OCI-LY7 (cell line): ENCODE measurements at regions not wholly inside any gene's neighbourhood (a gene's known extent, or its start where the extent isn't known, plus 50 kb on each side); places are given as distances from the start of the nearest gene placed in this dataset.

Experiments
- BruUV-seq: library from RNA; stranded (reverse); fragments of 400-500 nt; replicated peaks from 2 replicates; lab custom pipeline; 2021; lab: Mats Ljungman, UMichigan
- CTCF ChIA-PET: fragments of 300-600 bp; sonication (Branson Sonifier 250); formaldehyde crosslinking; loops from one replicate; lab custom pipeline; 2022; ENCODE audit warnings: antibody characterized with exemption; ENCODE audit not compliant: unreplicated experiment; lab: Charles Lee
- POLR2A ChIA-PET: fragments of 300-600 bp; sonication (Branson Sonifier 250); formaldehyde crosslinking; loops from one replicate; lab custom pipeline; 2022; ENCODE audit warnings: antibody characterized with exemption; lab: Charles Lee
- DNase-seq: peaks from one replicate; pipeline ENCODE4 v3.0.0-alpha.2; 2015; ENCODE audit warnings: low spot score
- H2AFZ ChIP-seq: fragments of 200-600 bp; sonication (generic), shearing (Covaris generic); 2 replicates; pipeline ENCODE4 v1.6.1; 2014; ENCODE audit warnings: mild to moderate bottlenecking, antibody characterized with exemption, low read length, moderate library complexity
- H3K27ac ChIP-seq: fragments of 200-600 bp; sonication (generic); 2 replicates; pipeline ENCODE4 v1.5.1; 2014; ENCODE audit warnings: mixed run types, low read depth, mild to moderate bottlenecking, moderate library complexity, low read length, inconsistent platforms; ENCODE audit not compliant: poor library complexity, severe bottlenecking
- H3K36me3 ChIP-seq: fragments of 200-600 bp; sonication (generic); 2 replicates; pipeline ENCODE4 v1.6.1; 2014; ENCODE audit warnings: mild to moderate bottlenecking, antibody characterized with exemption, low read length, moderate library complexity, mixed read lengths; ENCODE audit not compliant: insufficient read depth
- H3K4me1 ChIP-seq: fragments of 200-600 bp; sonication (generic); 2 replicates; pipeline ENCODE4 v1.5.1; 2014; ENCODE audit warnings: mild to moderate bottlenecking, low read length; ENCODE audit not compliant: insufficient read depth, poor library complexity, severe bottlenecking
- H3K4me2 ChIP-seq: fragments of 200-600 bp; sonication (generic); 2 replicates; pipeline ENCODE4 v1.6.1; 2014; ENCODE audit warnings: mild to moderate bottlenecking, low read length
- H3K4me3 ChIP-seq: fragments of 200-600 bp; sonication (generic); 2 replicates; pipeline ENCODE4 v1.5.1; 2014; ENCODE audit warnings: mild to moderate bottlenecking, low read depth, low read length; ENCODE audit not compliant: poor library complexity, severe bottlenecking
- H3K79me2 ChIP-seq: fragments of 200-600 bp; sonication (generic); 2 replicates; pipeline ENCODE4 v1.6.1; 2016; ENCODE audit warnings: low read depth, mild to moderate bottlenecking, low read length, moderate library complexity, mixed read lengths; ENCODE audit not compliant: insufficient read depth
- H3K9me2 ChIP-seq: fragments of 200-600 bp; sonication (generic); 2 replicates; pipeline ENCODE4 v1.6.1; 2016; ENCODE audit warnings: mild to moderate bottlenecking, low read length, mixed read lengths; ENCODE audit not compliant: insufficient read depth
- H3K9me3 ChIP-seq: fragments of 200-600 bp; sonication (generic); 2 replicates; pipeline ENCODE4 v1.6.1; 2014; ENCODE audit warnings: mild to moderate bottlenecking, mixed run types, low read length, mixed read lengths
- H4K20me1 ChIP-seq: fragments of 200-600 bp; sonication (generic); 2 replicates; pipeline ENCODE4 v1.6.1; 2014; ENCODE audit warnings: mild to moderate bottlenecking, antibody characterized with exemption, low read length, moderate library complexity, mixed read lengths; ENCODE audit not compliant: insufficient read depth
- EZH2phosphoT487 ChIP-seq: fragments of 200-600 bp; sonication (generic); IDR thresholded peaks from 2 replicates; pipeline ENCODE4 v1.6.1; 2018; ENCODE audit warnings: low read depth, borderline replicate concordance, mild to moderate bottlenecking, mixed run types, antibody characterized with exemption, low read length, moderate library complexity, mixed read lengths
- intact Hi-C: fragments of 100-400 bp; cut with micrococcal nuclease; formaldehyde crosslinking; loops from one replicate; pipeline ENCODE4 v1.10.0; 2022; ENCODE audit not compliant: unreplicated experiment
- TF ChIP-seq, protein P1 (sequence below): fragments of 200-600 bp; sonication (generic); conservative IDR thresholded peaks from 2 replicates; pipeline ENCODE4 v1.5.1; 2014; ENCODE audit warnings: mild to moderate bottlenecking, antibody characterized with exemption, low read length, moderate library complexity, mixed read lengths

DNA sequence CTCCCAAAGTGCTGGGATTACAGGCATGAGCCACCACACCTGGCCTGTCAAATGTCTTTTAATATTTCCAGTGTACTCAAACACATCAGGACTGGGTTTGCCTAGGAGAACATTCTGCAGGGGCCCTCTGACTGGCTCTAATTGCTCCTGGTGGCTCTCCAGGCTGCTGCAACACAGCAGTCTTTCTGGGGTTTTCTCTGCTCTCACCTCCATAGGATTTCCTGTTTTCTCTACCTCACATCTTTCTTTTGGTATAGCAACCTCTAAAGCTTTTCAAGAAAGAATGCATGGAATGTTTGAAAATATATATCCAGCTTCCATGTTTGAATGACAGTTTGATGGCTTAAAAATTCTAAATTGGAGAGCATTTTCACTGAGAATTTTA is 83.3 kb upstream of the IGSF10 start:
- no peak overlapping the region for H2AFZ ChIP-seq
- TF ChIP-seq, protein P1, sequence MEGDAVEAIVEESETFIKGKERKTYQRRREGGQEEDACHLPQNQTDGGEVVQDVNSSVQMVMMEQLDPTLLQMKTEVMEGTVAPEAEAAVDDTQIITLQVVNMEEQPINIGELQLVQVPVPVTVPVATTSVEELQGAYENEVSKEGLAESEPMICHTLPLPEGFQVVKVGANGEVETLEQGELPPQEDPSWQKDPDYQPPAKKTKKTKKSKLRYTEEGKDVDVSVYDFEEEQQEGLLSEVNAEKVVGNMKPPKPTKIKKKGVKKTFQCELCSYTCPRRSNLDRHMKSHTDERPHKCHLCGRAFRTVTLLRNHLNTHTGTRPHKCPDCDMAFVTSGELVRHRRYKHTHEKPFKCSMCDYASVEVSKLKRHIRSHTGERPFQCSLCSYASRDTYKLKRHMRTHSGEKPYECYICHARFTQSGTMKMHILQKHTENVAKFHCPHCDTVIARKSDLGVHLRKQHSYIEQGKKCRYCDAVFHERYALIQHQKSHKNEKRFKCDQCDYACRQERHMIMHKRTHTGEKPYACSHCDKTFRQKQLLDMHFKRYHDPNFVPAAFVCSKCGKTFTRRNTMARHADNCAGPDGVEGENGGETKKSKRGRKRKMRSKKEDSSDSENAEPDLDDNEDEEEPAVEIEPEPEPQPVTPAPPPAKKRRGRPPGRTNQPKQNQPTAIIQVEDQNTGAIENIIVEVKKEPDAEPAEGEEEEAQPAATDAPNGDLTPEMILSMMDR: no peak

GRCh38 chr3:151541178-151541577 is 80.3 kb upstream of the IGSF10 start:
- no peaks in the 10 kb centered on the region for H3K4me1 ChIP-seq
- H2AFZ ChIP-seq: no peak overlapping the region
- H3K4me3 ChIP-seq: no peak overlapping the region
- CTCF ChIA-PET: no interaction called here
- H3K27ac ChIP-seq: no peak overlapping the region
- no peak for DNase-seq
- no TSS peak for BruUV-seq
- H3K9me2 ChIP-seq: no peaks in the 10 kb centered on the region
- POLR2A ChIA-PET: no interaction called here
- no peaks in the 10 kb centered on the region for H3K36me3 ChIP-seq
- TF ChIP-seq, protein P1: no peak
- no peak for TF ChIP-seq EZH2phosphoT487
- H4K20me1 ChIP-seq: no peaks in the 10 kb centered on the region
- intact Hi-C loops: no loop called here
- H3K4me2 ChIP-seq: no peak overlapping the region
- H3K9me3 ChIP-seq: no peaks in the 10 kb centered on the region
- H3K79me2 ChIP-seq: no peaks in the 10 kb centered on the region

More for the DNA sequence above, 83.3 kb upstream of the IGSF10 start:
- ChIA-PET CTCF (no interaction called here), POLR2A (no interaction called here)
- no peak overlapping the region for H3K4me2 ChIP-seq
- no peaks in the 10 kb centered on the region for H3K4me1 ChIP-seq
- no peaks in the 10 kb centered on the region for H3K36me3 ChIP-seq
- no peaks in the 10 kb centered on the region for H4K20me1 ChIP-seq
- no TSS peak for BruUV-seq
- H3K4me3 ChIP-seq: no peak overlapping the region
- no peaks in the 10 kb centered on the region for H3K9me3 ChIP-seq
- no peak for DNase-seq
- intact Hi-C loops: no loop called here
- no peaks in the 10 kb centered on the region for H3K9me2 ChIP-seq
- H3K79me2 ChIP-seq: no peaks in the 10 kb centered on the region
- no peak overlapping the region for H3K27ac ChIP-seq

DNA sequence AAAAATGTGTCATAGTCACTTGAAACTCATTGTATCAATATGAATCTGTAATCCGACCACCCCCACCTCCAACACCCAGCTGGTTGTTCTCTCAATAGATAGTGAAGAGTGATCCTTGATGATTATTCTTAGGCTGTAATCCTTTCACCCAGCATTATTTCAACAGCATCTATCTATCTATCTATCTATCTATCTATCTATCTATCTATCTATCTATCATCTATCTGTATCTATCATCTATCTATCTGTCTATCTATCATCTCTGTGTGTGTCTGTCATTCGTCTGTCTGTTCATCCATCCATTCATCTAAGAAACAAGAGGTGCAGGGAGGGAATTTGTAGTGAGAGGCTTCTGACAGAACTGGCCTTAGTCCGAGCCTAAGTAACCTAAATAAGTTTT is 78.7 kb upstream of the IGSF10 start:
- Histone ChIP-seq H3K9me3 (no peaks in the 10 kb centered on the region), H3K4me1 (no peaks in the 10 kb centered on the region), H3K4me3 (no peak overlapping the region), H3K9me2 (no peaks in the 10 kb centered on the region), H3K4me2 (no peak overlapping the region), H4K20me1 (no peaks in the 10 kb centered on the region), H3K79me2 (no peaks in the 10 kb centered on the region), H3K27ac (no peak overlapping the region), H2AFZ (no peak overlapping the region), H3K36me3 (no peaks in the 10 kb centered on the region)
- ChIA-PET CTCF (no interaction called here), POLR2A (no interaction called here)
- no peak for TF ChIP-seq EZH2phosphoT487
- TF ChIP-seq, protein P1: no peak
- DNase-seq: no peak
- intact Hi-C loops: no loop called here
- BruUV-seq: no TSS peak
